Cardiac septum (tissue), 1 donor: ENCODE measurements at regions not wholly inside any gene's neighbourhood (a gene's known extent, or its start where the extent isn't known, plus 50 kb on each side); places are given as distances from the start of the nearest gene placed in this dataset.
"Not testable (repeated sequence)": the region's sequence is repeated elsewhere in the genome, so short reads cannot be mapped to it uniquely, and the experiment has no call there.

Experiments
- DNase-seq: peaks from one replicate; pipeline ENCODE4 v3.0.0-alpha.2; 2020; ENCODE audit warnings: low spot score
- intact Hi-C: fragments of 100-400 bp; cut with DNase I; formaldehyde crosslinking; loops from one replicate; pipeline ENCODE4 v1.14.0; 2022
- donor health status: DM: no; HTN: no; CAD: no.

GRCh38 chr6:155818698-155819097, 363.1 kb upstream of the NOX3 start:
- DNase-seq: no peak
- intact Hi-C loops: no loop called here

- DNase-seq: no peak
- intact Hi-C loops: no loop called here
Observed at GRCh38 chr6:155813548-155813947, 357.9 kb upstream of the NOX3 start.

GRCh38 chr6:155807243-155807642, 351.6 kb upstream of the NOX3 start:
- intact Hi-C loops: no loop called here
- DNase-seq: no peak

DNA sequence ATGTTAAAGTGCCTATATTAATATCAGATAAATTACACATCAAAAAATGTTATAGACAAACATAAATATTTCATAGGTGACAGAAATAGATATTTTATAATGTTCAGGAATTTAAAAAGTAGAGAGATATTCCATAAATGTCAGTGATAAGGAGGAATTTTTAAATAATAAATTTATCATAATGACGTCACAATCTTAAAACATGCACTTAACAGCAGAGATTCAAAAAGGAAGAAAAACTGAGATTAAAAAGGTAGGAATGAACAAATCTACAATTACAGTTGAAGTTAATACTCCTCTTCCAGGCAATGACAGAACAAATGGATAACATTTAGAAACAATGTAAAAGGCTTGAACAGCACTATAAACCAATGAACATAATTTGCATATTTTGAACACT, 345.4 kb upstream of the NOX3 start:
- intact Hi-C loops: no loop called here
- no peak for DNase-seq

- intact Hi-C loops, DNase-seq: not testable (repeated sequence)
Observed at GRCh38 chr6:155798876-155799275, 343.2 kb upstream of the NOX3 start.

GRCh38 chr6:155795173-155795796, 339.6 kb upstream of the NOX3 start:
- no peak for DNase-seq
- intact Hi-C loops: no loop called here

GRCh38 chr6:155791891-155792290, 336.3 kb upstream of the NOX3 start:
- intact Hi-C loops: no loop called here
- no peak for DNase-seq

DNA sequence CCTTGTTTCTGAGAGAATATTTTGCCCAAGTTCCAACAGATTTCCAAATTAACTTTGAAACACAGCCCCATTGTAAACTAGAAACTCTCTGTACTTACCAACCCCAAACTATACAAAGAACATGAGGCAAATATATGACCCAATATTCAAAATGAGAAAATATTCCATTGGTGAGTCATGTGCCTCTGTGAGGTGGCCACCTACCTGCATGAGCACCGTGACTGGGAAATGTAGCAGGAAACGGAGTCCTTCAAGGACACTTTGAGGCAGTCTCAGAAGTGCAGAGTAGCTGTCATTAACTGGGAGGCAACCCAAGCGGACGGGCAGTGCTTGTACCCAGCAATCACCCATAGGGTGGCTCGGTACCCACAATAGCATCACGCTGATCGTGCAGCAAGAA, 335.5 kb upstream of the NOX3 start:
- intact Hi-C loops: no loop called here
- no peak for DNase-seq

DNA sequence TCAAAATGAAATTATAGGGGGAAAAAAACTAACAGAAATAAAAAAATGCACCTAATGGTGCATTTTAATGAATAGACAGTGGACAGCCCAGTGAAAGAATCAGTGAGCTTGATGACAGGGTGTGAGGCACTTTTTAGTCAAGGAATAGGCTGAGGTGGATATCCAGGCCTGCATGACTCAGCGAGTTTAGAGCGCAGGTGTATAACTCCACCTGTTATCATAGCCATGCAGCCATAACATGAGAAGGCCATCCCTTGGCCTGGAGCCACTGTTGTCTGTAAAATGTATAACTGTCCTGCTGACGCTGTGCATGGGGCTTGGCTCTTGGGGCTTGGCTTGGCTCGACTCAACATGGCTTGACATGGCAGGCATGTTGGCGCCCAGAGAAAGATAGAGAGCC, 331.5 kb upstream of the NOX3 start:
- intact Hi-C loops: no loop called here

DNA sequence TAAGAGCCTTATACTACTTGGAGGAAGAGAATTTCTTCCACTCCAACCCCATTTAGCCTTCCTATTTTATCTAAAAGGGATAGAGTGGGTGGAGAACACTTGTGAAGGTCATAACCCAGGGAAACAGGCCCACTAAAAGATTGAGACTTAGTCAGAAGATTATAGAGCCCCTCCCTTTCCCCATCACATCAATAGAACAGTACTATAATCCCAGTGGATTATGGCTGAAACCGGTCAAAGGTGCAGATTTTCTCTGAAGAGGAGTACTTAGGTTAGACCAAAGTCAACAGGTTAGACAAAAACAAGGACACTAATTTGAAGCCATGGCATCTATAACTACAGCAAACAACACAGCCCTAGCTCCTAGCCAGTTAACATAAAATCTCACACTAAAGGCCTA, 330.9 kb upstream of the NOX3 start:
- intact Hi-C loops: no loop called here
- DNase-seq: no peak

More for the DNA sequence above, 331.5 kb upstream of the NOX3 start:
- no peak for DNase-seq

DNA sequence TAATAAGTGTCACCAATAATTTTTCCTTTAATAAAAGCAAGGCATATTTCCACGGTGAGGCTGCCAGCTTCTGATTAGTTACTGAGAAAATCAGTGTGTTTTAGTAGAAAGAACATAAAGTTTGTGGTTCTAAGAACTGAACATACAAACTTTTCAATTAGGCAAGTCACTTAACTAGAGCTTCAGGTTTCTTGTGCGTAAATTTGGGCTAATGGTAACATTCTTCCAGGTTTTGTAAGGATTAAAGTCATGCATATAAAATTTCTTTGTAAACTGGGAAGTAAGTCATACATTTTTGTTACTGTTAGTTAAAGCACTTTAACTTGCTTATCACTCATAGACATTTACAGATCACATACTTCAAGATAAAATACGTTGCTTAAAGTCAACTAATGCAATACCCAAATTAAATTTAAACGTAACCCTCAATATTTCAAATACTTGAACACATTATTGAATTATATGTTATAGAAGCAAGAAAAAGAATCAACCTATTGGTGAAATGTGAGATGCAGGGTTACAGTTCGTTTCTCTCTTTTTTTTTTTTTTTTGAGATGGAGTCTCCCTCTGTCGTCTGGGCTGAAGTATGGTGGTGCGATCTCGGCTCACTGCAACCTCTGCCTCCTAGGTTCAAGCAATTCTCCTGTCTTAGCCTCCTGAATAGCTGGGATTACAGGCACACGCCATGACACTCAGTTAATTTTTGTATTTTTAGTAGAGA, 327.3 kb upstream of the NOX3 start:
- intact Hi-C loops: no loop called here
- no peak for DNase-seq

DNA sequence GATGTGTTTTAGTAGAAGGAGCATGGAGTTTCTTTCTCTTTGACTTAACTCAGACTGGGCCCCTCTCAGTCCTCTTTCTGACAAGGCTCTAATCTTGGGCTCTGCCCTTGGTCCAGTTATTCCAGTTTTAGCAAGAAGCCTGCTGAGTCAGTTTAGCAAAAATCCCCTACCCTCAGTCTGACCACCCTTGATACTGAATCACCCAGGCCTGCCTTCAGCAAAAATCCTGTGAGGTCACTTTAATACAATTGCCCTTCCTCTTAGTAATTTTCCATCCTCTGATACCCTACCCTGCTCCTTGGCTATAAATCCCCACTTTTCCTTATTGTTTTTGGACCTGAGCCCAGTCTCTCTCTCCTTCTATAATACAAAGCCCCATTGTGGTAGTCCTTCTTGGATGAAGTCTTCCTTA, 326.7 kb upstream of the NOX3 start:
- no peak for DNase-seq
- intact Hi-C loops: no loop called here

DNA sequence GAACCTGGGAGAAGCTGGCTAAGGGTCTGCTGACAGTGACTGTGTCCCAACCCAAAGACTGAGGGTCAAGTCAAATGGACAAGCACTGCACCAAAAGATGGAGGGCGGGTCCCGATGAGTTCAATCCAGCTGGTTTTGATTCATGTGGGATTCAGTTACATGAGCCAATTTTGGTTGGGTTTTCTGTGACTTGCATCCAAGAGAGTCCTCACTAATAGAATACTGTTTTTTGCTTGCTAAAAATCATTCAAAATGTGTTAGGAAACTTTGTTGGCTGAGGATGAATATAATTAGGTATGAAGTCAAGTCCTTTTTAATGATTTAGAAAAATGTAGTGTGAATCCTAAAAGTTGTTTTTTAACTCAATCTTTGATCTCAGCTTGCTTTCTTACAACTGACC, 323.8 kb upstream of the NOX3 start:
- intact Hi-C loops: no loop called here
- DNase-seq: no peak

DNA sequence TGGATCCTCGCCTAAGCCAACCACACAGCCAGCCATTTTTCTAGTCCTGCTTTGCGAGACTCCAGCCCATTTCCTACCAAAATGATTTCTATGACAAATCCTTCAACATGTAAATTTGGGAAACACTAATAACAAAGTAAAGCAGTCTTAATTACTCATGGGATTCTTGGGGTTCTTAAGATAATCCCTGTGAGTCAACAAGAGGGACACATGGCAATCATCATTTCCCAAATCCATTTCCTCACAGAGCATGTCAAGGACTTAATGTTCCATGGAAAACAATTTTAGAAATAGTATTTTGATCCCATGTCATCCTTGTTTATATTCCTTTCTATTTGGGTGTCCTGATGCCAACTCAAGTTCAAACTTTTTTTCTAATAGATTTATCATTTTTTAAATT, 322.7 kb upstream of the NOX3 start:
- no peak for DNase-seq

GRCh38 chr6:155771822-155772221, 316.2 kb upstream of the NOX3 start:
- intact Hi-C loops: no loop called here
- DNase-seq: no peak

More for the DNA sequence above, 322.7 kb upstream of the NOX3 start:
- intact Hi-C loops: no loop called here

DNA sequence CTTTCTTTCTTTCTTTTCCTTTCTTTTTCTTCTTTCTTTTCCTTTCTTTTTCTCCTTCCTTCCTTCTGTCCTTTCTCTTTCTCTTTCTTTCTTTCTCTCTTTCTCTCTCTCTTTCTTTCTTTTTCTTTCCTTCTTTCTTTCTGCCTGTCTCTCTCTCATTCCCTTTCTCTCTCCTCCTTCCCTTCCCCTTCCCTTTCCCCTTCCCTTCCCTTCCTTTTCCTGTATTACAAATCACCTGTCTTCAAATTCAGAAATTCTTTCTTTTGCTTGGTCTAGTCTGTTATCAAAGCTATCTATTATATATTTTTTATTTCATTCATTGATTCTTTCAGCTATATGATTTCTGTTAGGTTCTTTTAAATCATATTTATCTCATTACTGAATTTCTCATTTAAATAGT, 315.2 kb upstream of the NOX3 start:
- no peak for DNase-seq
- intact Hi-C loops: no loop called here

- intact Hi-C loops: no loop called here
- no peak for DNase-seq
Observed at GRCh38 chr6:155770313-155770712, 314.7 kb upstream of the NOX3 start.

- intact Hi-C loops: no loop called here
- no peak for DNase-seq
Observed at GRCh38 chr6:155765275-155766194, 309.9 kb upstream of the NOX3 start.

GRCh38 chr6:155762649-155763048, 307.0 kb upstream of the NOX3 start:
- intact Hi-C loops: no loop called here

GRCh38 chr6:155755452-155755851, 299.8 kb upstream of the NOX3 start:
- intact Hi-C loops: no loop called here
- DNase-seq: no peak

More at GRCh38 chr6:155762649-155763048, 307.0 kb upstream of the NOX3 start:
- no peak for DNase-seq
